GM19023 (cell line): ENCODE measurements at regions not wholly inside any gene's neighbourhood (a gene's known extent, or its start where the extent isn't known, plus 50 kb on each side); places are given as distances from the start of the nearest gene placed in this dataset.

Source experiments
- ATAC-seq: cut with Tn5 transposase; IDR thresholded peaks from one replicate; pipeline ENCODE4 v1.9.1; 2021; ENCODE audit warnings: mild to moderate bottlenecking, moderate library complexity; ENCODE audit not compliant: unreplicated experiment

GRCh38 chr11:27783701-27784355 is 83.6 kb upstream of the BDNF start:
- ATAC-seq, result no peak

GRCh38 chr11:27777033-27777432 is 76.8 kb upstream of the BDNF start:
- ATAC-seq, result no peak

- no peak for ATAC-seq
Observed at GRCh38 chr11:27773884-27774283, 73.6 kb upstream of the BDNF start.

- ATAC-seq, result no peak
Observed at GRCh38 chr11:27771516-27771915, 71.3 kb upstream of the BDNF start.

GRCh38 chr11:27770576-27770975 is 70.3 kb upstream of the BDNF start:
- no peak for ATAC-seq

- ATAC-seq, result no peak
Observed at GRCh38 chr11:27763736-27764135, 63.5 kb upstream of the BDNF start.

- no peak for ATAC-seq
Observed at GRCh38 chr11:27761356-27761755, 61.1 kb upstream of the BDNF start.

- no peak for ATAC-seq
Observed at GRCh38 chr11:27757953-27758352, 57.7 kb upstream of the BDNF start.

GRCh38 chr11:27754035-27755017 is 54.1 kb upstream of the BDNF start:
- ATAC-seq, result no peak
